Mesothelial cell of epicardium (in vitro differentiated cells): ENCODE measurements at regions not wholly inside any gene's neighbourhood (a gene's known extent, or its start where the extent isn't known, plus 50 kb on each side); places are given as distances from the start of the nearest gene placed in this dataset.

Experiments
- DNase-seq, 2 experiments: peaks; one replicate each; pipeline ENCODE4 v3.0.0; 2021; ENCODE audit warnings: low spot score in 2 of 2; ENCODE audit not compliant: unreplicated experiment in 2 of 2
- H3K27ac Mint-ChIP-seq: 2 replicates; pipeline ENCODE4 v1.8.0; 2021; ENCODE audit warnings: mixed read lengths
- H3K27me3 Mint-ChIP-seq: 2 replicates; pipeline ENCODE4 v1.8.0; 2021; ENCODE audit warnings: low read depth, mixed read lengths
- H3K36me3 Mint-ChIP-seq: 2 replicates; pipeline ENCODE4 v1.8.0; 2021; ENCODE audit warnings: mixed read lengths
- H3K4me1 Mint-ChIP-seq: 2 replicates; pipeline ENCODE4 v1.8.0; 2021; ENCODE audit warnings: mixed read lengths
- H3K4me3 Mint-ChIP-seq: 2 replicates; pipeline ENCODE4 v1.8.0; 2021; ENCODE audit warnings: mild to moderate bottlenecking, moderate library complexity, mixed read lengths
- H3K9me3 Mint-ChIP-seq: 2 replicates; pipeline ENCODE4 v1.8.0; 2021; ENCODE audit warnings: mixed read lengths
- TF ChIP-seq, protein P1 (sequence below): fragments of 200-600 bp; sonication (generic); IDR thresholded peaks from one replicate; pipeline ENCODE4 v1.5.0; 2021; ENCODE audit warnings: antibody characterized with exemption; ENCODE audit not compliant: unreplicated experiment

- no peak overlapping the region for H3K27ac Mint-ChIP-seq
- DNase-seq = no peak
- no peaks in the 10 kb centered on the region for H3K4me1 Mint-ChIP-seq
- no peaks in the 10 kb centered on the region for H3K36me3 Mint-ChIP-seq
- H3K27me3 Mint-ChIP-seq = peaks cover 17% of the 10 kb centered on the region
- TF ChIP-seq, protein P1, sequence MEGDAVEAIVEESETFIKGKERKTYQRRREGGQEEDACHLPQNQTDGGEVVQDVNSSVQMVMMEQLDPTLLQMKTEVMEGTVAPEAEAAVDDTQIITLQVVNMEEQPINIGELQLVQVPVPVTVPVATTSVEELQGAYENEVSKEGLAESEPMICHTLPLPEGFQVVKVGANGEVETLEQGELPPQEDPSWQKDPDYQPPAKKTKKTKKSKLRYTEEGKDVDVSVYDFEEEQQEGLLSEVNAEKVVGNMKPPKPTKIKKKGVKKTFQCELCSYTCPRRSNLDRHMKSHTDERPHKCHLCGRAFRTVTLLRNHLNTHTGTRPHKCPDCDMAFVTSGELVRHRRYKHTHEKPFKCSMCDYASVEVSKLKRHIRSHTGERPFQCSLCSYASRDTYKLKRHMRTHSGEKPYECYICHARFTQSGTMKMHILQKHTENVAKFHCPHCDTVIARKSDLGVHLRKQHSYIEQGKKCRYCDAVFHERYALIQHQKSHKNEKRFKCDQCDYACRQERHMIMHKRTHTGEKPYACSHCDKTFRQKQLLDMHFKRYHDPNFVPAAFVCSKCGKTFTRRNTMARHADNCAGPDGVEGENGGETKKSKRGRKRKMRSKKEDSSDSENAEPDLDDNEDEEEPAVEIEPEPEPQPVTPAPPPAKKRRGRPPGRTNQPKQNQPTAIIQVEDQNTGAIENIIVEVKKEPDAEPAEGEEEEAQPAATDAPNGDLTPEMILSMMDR = no peak
- no peak overlapping the region for H3K4me3 Mint-ChIP-seq
- peaks cover 19% of the 10 kb centered on the region for H3K9me3 Mint-ChIP-seq
Observed at GRCh38 chr12:116650585-116651087, 87.2 kb downstream of the SPRING1 start.

DNA sequence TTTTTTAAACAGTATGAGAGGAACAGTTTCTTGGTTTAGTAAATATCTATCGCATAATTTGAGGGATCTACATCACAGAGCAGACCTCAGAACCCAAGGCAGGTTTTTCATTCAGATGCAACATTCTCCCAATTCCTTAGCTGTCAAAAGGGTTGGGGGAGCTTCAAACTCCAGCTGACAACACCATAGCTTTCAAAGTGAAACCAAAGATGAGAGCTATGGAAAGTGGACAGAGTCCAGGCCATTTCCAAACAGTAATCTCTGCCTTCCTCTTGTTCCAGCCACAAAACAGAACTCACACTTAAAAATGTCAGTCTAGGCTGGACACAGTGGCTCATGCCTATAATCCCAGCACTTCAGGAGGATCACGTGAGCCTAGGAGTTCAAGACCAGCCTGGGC lies 87.8 kb downstream of the SPRING1 start:
- no peaks in the 10 kb centered on the region for H3K4me1 Mint-ChIP-seq

GRCh38 chr12:116647813-116648212 lies 88.6 kb downstream of the MAP1LC3B2 start:
- TF ChIP-seq, protein P1 = no peak
- Mint-ChIP-seq H3K27ac (no peak overlapping the region), H3K36me3 (no peaks in the 10 kb centered on the region), H3K4me3 (no peak overlapping the region), H3K4me1 (no peaks in the 10 kb centered on the region), H3K9me3 (peaks cover 23% of the 10 kb centered on the region), H3K27me3 (peaks cover 17% of the 10 kb centered on the region)
- no peak for DNase-seq

More for the DNA sequence above, 87.8 kb downstream of the SPRING1 start:
- H3K27me3 Mint-ChIP-seq = peaks cover 17% of the 10 kb centered on the region
- H3K9me3 Mint-ChIP-seq = peaks cover 19% of the 10 kb centered on the region
- H3K4me3 Mint-ChIP-seq = no peak overlapping the region
- no peak overlapping the region for H3K27ac Mint-ChIP-seq
- DNase-seq = no peak
- H3K36me3 Mint-ChIP-seq = no peaks in the 10 kb centered on the region
- TF ChIP-seq, protein P1 = no peak

DNA sequence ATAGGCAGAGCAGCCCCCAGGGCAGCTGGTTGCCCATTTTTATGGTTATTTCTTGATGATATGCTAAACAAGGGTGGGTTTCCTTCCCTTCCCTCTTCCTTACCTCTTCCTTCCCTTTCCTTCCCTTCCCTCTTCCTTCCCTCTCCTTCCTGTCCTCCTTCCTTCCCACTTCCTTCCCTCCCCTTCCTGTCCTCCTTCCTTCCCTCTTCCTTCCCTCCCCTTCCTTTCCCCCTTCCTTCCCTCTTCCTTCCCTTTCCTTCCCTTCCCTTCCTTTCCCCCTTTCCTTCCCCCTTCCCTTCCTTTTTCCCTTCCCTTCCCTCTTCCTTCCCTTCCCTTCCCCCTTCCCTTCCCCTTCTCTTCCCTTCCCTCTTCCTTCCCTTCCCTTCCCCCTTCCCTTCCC lies 87.7 kb downstream of the MAP1LC3B2 start:
- Mint-ChIP-seq H3K27me3 (peaks cover 17% of the 10 kb centered on the region), H3K9me3 (peaks cover 18% of the 10 kb centered on the region), H3K4me3 (no peak overlapping the region), H3K36me3 (no peaks in the 10 kb centered on the region), H3K27ac (no peak overlapping the region), H3K4me1 (no peaks in the 10 kb centered on the region)
- DNase-seq = no peak
- TF ChIP-seq, protein P1 = no peak

- peaks cover under 1% of the 10 kb centered on the region for H3K4me1 Mint-ChIP-seq
- no peak for DNase-seq
- TF ChIP-seq, protein P1 = no peak
- H3K27ac Mint-ChIP-seq = no peak overlapping the region
- peaks cover 17% of the 10 kb centered on the region for H3K9me3 Mint-ChIP-seq
- H3K4me3 Mint-ChIP-seq = no peak overlapping the region
- no peaks in the 10 kb centered on the region for H3K36me3 Mint-ChIP-seq
- peaks cover 17% of the 10 kb centered on the region for H3K27me3 Mint-ChIP-seq
Observed at GRCh38 chr12:116644806-116645205, 85.6 kb downstream of the MAP1LC3B2 start.

GRCh38 chr12:116642683-116643082 lies 83.5 kb downstream of the MAP1LC3B2 start:
- H3K4me3 Mint-ChIP-seq = no peak overlapping the region
- TF ChIP-seq, protein P1 = no peak
- H3K4me1 Mint-ChIP-seq = peaks cover 9% of the 10 kb centered on the region
- peaks cover 15% of the 10 kb centered on the region for H3K27me3 Mint-ChIP-seq
- no peak for DNase-seq
- H3K9me3 Mint-ChIP-seq = peaks cover 13% of the 10 kb centered on the region
- H3K36me3 Mint-ChIP-seq = no peaks in the 10 kb centered on the region
- H3K27ac Mint-ChIP-seq = no peak overlapping the region
